Activated CD8-positive, alpha-beta T cell treated with anti-CD3 and anti-CD28 coated beads for 36 hours (primary cell): ENCODE measurements at regions not wholly inside any gene's neighbourhood (a gene's known extent, or its start where the extent isn't known, plus 50 kb on each side); places are given as distances from the start of the nearest gene placed in this dataset.
"Not testable (repeated sequence)": the region's sequence is repeated elsewhere in the genome, so short reads cannot be mapped to it uniquely, and the experiment has no call there.

Experiments
- ATAC-seq: fragments of 200-7000 bp; cut with Tn5 transposase; one replicate; pipeline ENCODE4 v1.10.0; 2021; ENCODE audit warnings: mild to moderate bottlenecking, moderate library complexity
- CTCF ChIA-PET: fragments of 350-600 bp; sonication (Branson Sonifier 250); formaldehyde crosslinking; loops from one replicate; lab custom pipeline; 2021; ENCODE audit warnings: antibody characterized with exemption; lab: Charles Lee
- POLR2A ChIA-PET: fragments of 350-600 bp; sonication (Branson Sonifier 250); formaldehyde crosslinking; loops from one replicate; lab custom pipeline; 2021; ENCODE audit warnings: antibody characterized with exemption; lab: Charles Lee
- DNase-seq: peaks from one replicate; pipeline ENCODE4 v3.0.0-alpha.2; 2020
- H3K27ac Mint-ChIP-seq: one replicate; pipeline ENCODE4 v1.8.0; 2021; ENCODE audit warnings: mild to moderate bottlenecking, mixed read lengths
- H3K27me3 Mint-ChIP-seq: one replicate; pipeline ENCODE4 v1.8.0; 2021; ENCODE audit warnings: mixed read lengths
- H3K36me3 Mint-ChIP-seq: one replicate; pipeline ENCODE4 v1.8.0; 2021; ENCODE audit warnings: low read depth, mixed read lengths
- H3K4me1 Mint-ChIP-seq: one replicate; pipeline ENCODE4 v1.8.0; 2021; ENCODE audit warnings: low read depth, mixed read lengths
- H3K4me3 Mint-ChIP-seq: one replicate; pipeline ENCODE4 v1.8.0; 2021; ENCODE audit warnings: mild to moderate bottlenecking, moderate library complexity, mixed read lengths
- H3K9me3 Mint-ChIP-seq: one replicate; pipeline ENCODE4 v1.8.0; 2021; ENCODE audit warnings: mixed read lengths
- CTCF ChIP-seq: fragments of 200-600 bp; IDR thresholded peaks from one replicate; pipeline ENCODE4 v1.8.0; 2022; ENCODE audit warnings: antibody characterized with exemption, mild to moderate bottlenecking
- intact Hi-C: fragments of 100-400 bp; cut with micrococcal nuclease; formaldehyde crosslinking; loops from one replicate; pipeline ENCODE4 v1.10.0; 2022

GRCh38 chr3:177714945-177715344 lies 517.7 kb upstream of the TBL1XR1 start:
- ChIA-PET POLR2A (no interaction called here), CTCF (no interaction called here)
- DNase-seq (no peak), ATAC-seq (no peak)
- TF ChIP-seq CTCF: no peak
- Mint-ChIP-seq H3K4me3 (no peak overlapping the region), H3K36me3 (no peaks in the 10 kb centered on the region), H3K27me3 (peaks cover 1% of the 10 kb centered on the region), H3K27ac (no peak overlapping the region), H3K4me1 (peaks cover 2% of the 10 kb centered on the region), H3K9me3 (no peaks in the 10 kb centered on the region)
- intact Hi-C loops: no loop called here

DNA sequence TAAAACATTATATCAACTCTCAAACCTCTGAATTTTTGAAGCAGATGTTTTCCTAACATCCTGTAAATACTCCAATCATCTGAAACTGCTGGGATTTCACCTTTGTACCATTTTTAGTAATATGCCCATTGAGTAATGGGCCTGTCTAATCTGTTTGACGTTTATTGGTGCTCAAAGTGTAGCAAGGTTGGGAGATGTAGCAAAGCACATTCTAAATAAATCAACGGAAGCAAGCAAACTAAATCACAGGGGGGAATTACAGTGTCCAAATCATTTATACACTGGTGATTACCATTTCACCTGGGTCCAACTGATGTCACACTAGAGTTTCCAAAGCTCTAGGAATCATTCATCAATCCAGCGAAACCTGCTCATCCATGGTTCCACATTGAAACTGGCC lies 518.7 kb upstream of the TBL1XR1 start:
- DNase-seq (no peak), ATAC-seq (no peak)
- H3K9me3 Mint-ChIP-seq: peaks cover 2% of the 10 kb centered on the region
- intact Hi-C loops: no loop called here
- ChIA-PET CTCF (no interaction called here), POLR2A (no interaction called here)
- no peak for TF ChIP-seq CTCF
- no peak overlapping the region for H3K4me3 Mint-ChIP-seq
- no peaks in the 10 kb centered on the region for H3K36me3 Mint-ChIP-seq
- H3K27me3 Mint-ChIP-seq: peaks cover 1% of the 10 kb centered on the region
- H3K27ac Mint-ChIP-seq: no peak overlapping the region
- H3K4me1 Mint-ChIP-seq: peaks cover 2% of the 10 kb centered on the region

DNA sequence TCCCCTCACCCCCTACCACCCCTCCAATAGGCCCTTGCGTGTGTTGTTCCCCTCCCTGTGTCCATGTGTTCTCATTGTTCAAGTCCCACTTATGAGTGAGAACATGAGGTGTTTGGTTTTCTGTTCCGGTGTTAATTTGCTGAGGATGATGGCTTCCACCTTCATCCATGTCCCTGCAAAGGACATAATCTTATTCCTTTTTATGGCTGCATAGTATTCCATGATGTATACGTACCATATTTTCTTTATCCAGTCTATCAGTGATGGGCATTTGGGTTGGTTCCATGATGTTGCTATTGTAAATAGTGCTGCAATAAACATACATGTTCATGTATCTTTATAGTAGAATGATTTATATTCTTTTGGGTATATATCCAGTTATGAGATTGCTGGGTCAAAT lies 523.6 kb upstream of the TBL1XR1 start:
- H3K27me3 Mint-ChIP-seq, DNase-seq, H3K36me3 Mint-ChIP-seq, H3K27ac Mint-ChIP-seq, POLR2A ChIA-PET, H3K4me3 Mint-ChIP-seq, intact Hi-C loops, H3K9me3 Mint-ChIP-seq, CTCF ChIA-PET, ATAC-seq: not testable (repeated sequence)
- H3K4me1 Mint-ChIP-seq: peaks cover 12% of the 10 kb centered on the region

DNA sequence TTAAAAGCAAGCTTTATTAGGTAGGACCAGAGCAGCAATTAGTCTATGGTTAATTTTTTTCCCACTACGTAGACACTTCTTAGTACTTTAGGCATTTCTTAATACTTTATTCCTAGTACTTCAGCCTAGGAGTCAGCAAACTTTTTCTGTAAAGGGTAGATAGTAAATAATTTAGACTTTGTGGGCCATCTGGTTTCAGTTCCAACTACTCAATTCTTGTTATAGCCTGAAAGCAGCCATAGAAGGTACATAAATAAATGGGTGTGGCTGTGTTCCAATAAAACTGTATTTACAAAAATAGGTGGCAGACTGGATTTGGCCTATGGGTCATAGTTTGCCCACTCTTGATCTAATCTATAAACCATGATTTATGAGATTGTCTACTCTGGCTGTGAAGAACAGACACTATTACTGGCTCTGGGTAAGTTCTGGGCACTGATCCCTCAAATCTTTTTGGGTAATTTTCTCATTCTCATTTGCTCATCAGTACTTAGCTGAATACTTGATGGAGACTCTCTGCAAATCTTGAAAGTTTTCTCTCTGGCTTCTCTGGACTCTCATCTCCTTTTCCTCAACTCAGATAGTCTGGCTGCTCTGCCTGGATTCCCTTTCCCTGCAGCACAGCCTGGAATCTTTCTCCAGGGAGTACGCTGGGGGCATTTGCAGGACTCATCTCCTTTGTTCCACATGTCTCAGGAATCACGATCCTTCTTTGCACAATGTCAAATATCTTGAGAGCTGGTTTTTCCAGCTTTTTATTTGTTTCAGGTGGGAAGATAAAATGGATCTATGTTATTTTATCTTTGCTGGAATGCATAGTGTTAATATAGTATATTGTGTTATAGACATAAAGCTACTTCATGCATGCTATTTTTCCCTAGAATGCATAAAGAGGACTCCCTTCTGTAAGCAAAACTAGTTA lies 524.8 kb upstream of the TBL1XR1 start:
- peaks cover 2% of the 10 kb centered on the region for H3K9me3 Mint-ChIP-seq
- H3K4me3 Mint-ChIP-seq: no peak overlapping the region
- ChIA-PET CTCF (no interaction called here), POLR2A (no interaction called here)
- H3K36me3 Mint-ChIP-seq: no peaks in the 10 kb centered on the region
- H3K27me3 Mint-ChIP-seq: no peaks in the 10 kb centered on the region
- H3K27ac Mint-ChIP-seq: no peak overlapping the region
- TF ChIP-seq CTCF: no peak
- no peak for DNase-seq
- intact Hi-C loops: no loop called here
- no peak for ATAC-seq
- H3K4me1 Mint-ChIP-seq: peaks cover 12% of the 10 kb centered on the region

- DNase-seq: no peak
- Mint-ChIP-seq H3K9me3 (peaks cover 2% of the 10 kb centered on the region), H3K27ac (no peak overlapping the region), H3K4me3 (no peak overlapping the region), H3K36me3 (no peaks in the 10 kb centered on the region), H3K4me1 (peaks cover 12% of the 10 kb centered on the region), H3K27me3 (no peaks in the 10 kb centered on the region)
- intact Hi-C loops: no loop called here
- ATAC-seq: no peak
- ChIA-PET POLR2A (no interaction called here), CTCF (no interaction called here)
- TF ChIP-seq CTCF: no peak
Observed at GRCh38 chr3:177724020-177724638, 526.8 kb upstream of the TBL1XR1 start.
